GM12878 (cell line): ENCODE measurements at regions not wholly inside any gene's neighbourhood (a gene's known extent, or its start where the extent isn't known, plus 50 kb on each side); places are given as distances from the start of the nearest gene placed in this dataset.

Experiments used
- ASH2L ChIP-seq: fragments of 300-600, 200-600 bp; sonication (generic); IDR thresholded peaks from 2 replicates; pipeline ENCODE4 v1.6.1; 2017; ENCODE audit warnings: low read depth, mild to moderate bottlenecking, borderline replicate concordance
- BACH1 ChIP-seq: fragments of 450-650 bp; IDR thresholded peaks from 2 replicates; pipeline ENCODE4 v1.6.1; 2017; ENCODE audit warnings: mild to moderate bottlenecking, borderline replicate concordance
- CTCF ChIP-seq, 3 experiments: IDR thresholded peaks in 2 of 3; conservative IDR thresholded peaks in 1 of 3; 2 replicates each; pipeline ENCODE4 v1.5.1; 2011; ENCODE audit warnings: low read depth in 3 of 3, low read length in 3 of 3, mild to moderate bottlenecking in 3 of 3, control low read depth in 2 of 3, moderate library complexity in 2 of 3, inconsistent platforms in 1 of 3, mixed read lengths in 1 of 3; ENCODE audit not compliant: control insufficient read depth in 2 of 3, insufficient read depth in 1 of 3; ENCODE audit errors: extremely low read depth in 1 of 3
- ELK1 ChIP-seq: IDR thresholded peaks from 2 replicates; pipeline ENCODE4 v1.6.1; 2012; ENCODE audit warnings: low read depth, low read length, improper control_type of control experiment
- FOXM1 ChIP-seq: IDR thresholded peaks from 2 replicates; pipeline ENCODE4 v1.6.1; 2012; ENCODE audit warnings: low read depth, mild to moderate bottlenecking, inconsistent platforms, low read length, moderate library complexity
- POLR2AphosphoS5 ChIP-seq: IDR thresholded peaks from 2 replicates; pipeline ENCODE4 v1.6.1; 2011; ENCODE audit warnings: mild to moderate bottlenecking, low read length, inconsistent platforms
- TCF12 ChIP-seq: IDR thresholded peaks from 2 replicates; pipeline ENCODE4 v1.6.1; 2011; ENCODE audit warnings: low read depth, mild to moderate bottlenecking, low read length
- ZBTB33 ChIP-seq: fragments of 450-650 bp; IDR thresholded peaks from 2 replicates; pipeline ENCODE4 v1.6.1; 2017; ENCODE audit warnings: mild to moderate bottlenecking

GRCh38 chr6:159595173-159595572 lies 97.9 kb downstream of the SOD2 start:
- TF ChIP-seq CTCF (IDR thresholded peaks at IDR 0.05 in 2 of 3, conservative IDR thresholded peaks at IDR 0.05 in 1 of 3; ENCODE audit: control insufficient read depth in 2 of 3, extremely low read depth in 1 of 3, insufficient read depth in 1 of 3, low read depth in 3 of 3, low read length in 3 of 3): no peak
- no peak for TF ChIP-seq ELK1
- TF ChIP-seq BACH1: no peak
- TF ChIP-seq POLR2AphosphoS5: no peak
- no peak for TF ChIP-seq ASH2L
- no peak for TF ChIP-seq FOXM1
- no peak for TF ChIP-seq ZBTB33
- no peak for TF ChIP-seq TCF12
